ENCODE measurements at regions not wholly inside any gene's neighbourhood (a gene's known extent, or its start where the extent isn't known, plus 50 kb on each side); places are given as distances from the start of the nearest gene placed in this dataset.

- no peak for DNase-seq
Measured at GRCh38 chr4:102441978-102442911, 58.9 kb upstream of the NFKB1 start.

GRCh38 chr4:102444752-102445151 lies 56.4 kb upstream of the NFKB1 start:
- no peak for DNase-seq

- no peak for DNase-seq
Measured at GRCh38 chr4:102445213-102445612, 55.9 kb upstream of the NFKB1 start.

GRCh38 chr4:102447413-102447812 lies 53.7 kb upstream of the NFKB1 start:
- no peak for DNase-seq

GRCh38 chr4:102449751-102450352 lies 51.3 kb upstream of the NFKB1 start:
- DNase-seq = peak; percentile 13

- no peak for DNase-seq
Measured at GRCh38 chr4:102451266-102451665, 49.9 kb upstream of the NFKB1 start.

Measured in occipital lobe (tissue), 1 donor.